B cell (primary cell): ENCODE measurements at regions not wholly inside any gene's neighbourhood (a gene's known extent, or its start where the extent isn't known, plus 50 kb on each side); places are given as distances from the start of the nearest gene placed in this dataset.

Experiments
- ATAC-seq: fragments of 200-7000 bp; cut with Tn5 transposase; one replicate; pipeline ENCODE4 v1.10.0; 2021; ENCODE audit warnings: low read depth, mild to moderate bottlenecking, moderate number of reproducible peaks, moderate library complexity
- CTCF ChIA-PET: fragments of 350-600 bp; sonication (Branson Sonifier 250); formaldehyde crosslinking; loops from one replicate; lab custom pipeline; 2021; ENCODE audit warnings: antibody characterized with exemption, inconsistent platforms; lab: Charles Lee
- POLR2A ChIA-PET: fragments of 350-600 bp; sonication (Branson Sonifier 250); formaldehyde crosslinking; loops from one replicate; lab custom pipeline; 2021; ENCODE audit warnings: antibody characterized with exemption; lab: Charles Lee
- DNase-seq: peaks from one replicate; pipeline ENCODE4 v3.0.0; 2013
- H2AFZ ChIP-seq: 2 replicates; pipeline ENCODE4 v1.6.1; 2012; ENCODE audit warnings: mild to moderate bottlenecking, low read depth, low read length; ENCODE audit not compliant: insufficient read depth, poor library complexity, severe bottlenecking
- H3K27ac ChIP-seq, 2 donors: 1 replicate in 1 of 2; 2 replicates in 1 of 2; pipeline ENCODE4 v1.5.1; 2012 to 2013; ENCODE audit warnings: low read length in 2 of 2, mild to moderate bottlenecking in 2 of 2, moderate library complexity in 1 of 2
- H3K27me3 ChIP-seq, 4 experiments: fragments of 200-600 bp in 1 of 4; sonication (generic) in 1 of 4; replicated peaks in 1 of 4; 1 replicate in 2 of 4; 2 replicates in 2 of 4; pipeline versions ENCODE4 v1.6.1 to v1.7.0; 2013 to 2016; ENCODE audit warnings: low read length in 3 of 4, mild to moderate bottlenecking in 2 of 4, mixed read lengths in 1 of 4, moderate library complexity in 1 of 4; ENCODE audit not compliant: insufficient read depth in 4 of 4, control insufficient read depth in 3 of 4; ENCODE audit errors: control extremely low read depth in 1 of 4
- H3K36me3 ChIP-seq, 2 experiments: replicated peaks in 1 of 2; 1 replicate in 1 of 2; 2 replicates in 1 of 2; pipeline versions ENCODE4 v1.6.1 to v1.7.1; 2013; ENCODE audit warnings: low read length in 1 of 2; ENCODE audit not compliant: insufficient read depth in 2 of 2, control insufficient read depth in 1 of 2; ENCODE audit errors: control extremely low read depth in 1 of 2, extremely low read depth in 1 of 2
- H3K4me1 ChIP-seq, 2 donors: fragments of 200-600 bp in 1 of 2; sonication (generic) in 1 of 2; 1 replicate in 1 of 2; 2 replicates in 1 of 2; pipeline versions ENCODE4 v1.5.1 to v1.6.1; 2013 to 2017; ENCODE audit warnings: low read length in 2 of 2; ENCODE audit not compliant: control insufficient read depth in 2 of 2, insufficient read depth in 2 of 2
- H3K4me2 ChIP-seq: replicated peaks from 2 replicates; pipeline ENCODE3; 2012; ENCODE audit warnings: mild to moderate bottlenecking, low read depth, low read length; ENCODE audit not compliant: poor library complexity, severe bottlenecking
- H3K4me3 ChIP-seq, 5 experiments: fragments of 200-600 bp in 1 of 5; sonication (generic) in 1 of 5; 1 replicate in 3 of 5; 2 replicates in 2 of 5; pipeline versions ENCODE4 v1.5.1 to v1.7.0; 2011 to 2016; ENCODE audit warnings: low read length in 4 of 5, mild to moderate bottlenecking in 4 of 5, low read depth in 2 of 5, control low read depth in 1 of 5, moderate library complexity in 1 of 5; ENCODE audit not compliant: insufficient read depth in 1 of 5; ENCODE audit errors: control extremely low read depth in 1 of 5, extremely low read depth in 1 of 5
- H3K79me2 ChIP-seq: fragments of 200-600 bp; sonication (generic); one replicate; pipeline ENCODE4 v1.6.0; 2016; ENCODE audit warnings: low read length; ENCODE audit not compliant: control insufficient read depth, insufficient read depth
- H3K9ac ChIP-seq: fragments of 200-600 bp; sonication (generic); 2 replicates; pipeline ENCODE4 v1.6.1; 2017; ENCODE audit warnings: mild to moderate bottlenecking, low read length, moderate library complexity
- H3K9me3 ChIP-seq, 3 donors: one replicate each; pipeline versions ENCODE4 v1.6.1 to v1.7.1; 2013; ENCODE audit warnings: low read length in 2 of 3; ENCODE audit not compliant: control insufficient read depth in 2 of 3, insufficient read depth in 1 of 3; ENCODE audit errors: control extremely low read depth in 1 of 3
- H4K20me1 ChIP-seq: 2 replicates; pipeline ENCODE4 v1.6.0; 2012; ENCODE audit warnings: mild to moderate bottlenecking, low read length; ENCODE audit not compliant: insufficient read depth, control insufficient read depth, poor library complexity, severe bottlenecking
- H3K27ac Mint-ChIP-seq: one replicate; pipeline ENCODE4 v1.8.0; 2021; ENCODE audit warnings: mixed read lengths
- H3K27me3 Mint-ChIP-seq: one replicate; pipeline ENCODE4 v1.8.0; 2021; ENCODE audit warnings: mixed read lengths
- H3K4me1 Mint-ChIP-seq: one replicate; pipeline ENCODE4 v1.8.0; 2021; ENCODE audit warnings: mixed read lengths
- H3K4me3 Mint-ChIP-seq: one replicate; pipeline ENCODE4 v1.8.0; 2021; ENCODE audit warnings: mixed read lengths
- H3K9me3 Mint-ChIP-seq: one replicate; pipeline ENCODE4 v1.8.0; 2022; ENCODE audit warnings: mixed read lengths; ENCODE audit not compliant: insufficient read depth
- CTCF ChIP-seq: fragments of 200-600 bp; IDR thresholded peaks from one replicate; pipeline ENCODE4 v1.8.0; 2022; ENCODE audit warnings: antibody characterized with exemption, mild to moderate bottlenecking
- EZH2 ChIP-seq: IDR thresholded peaks from 2 replicates; pipeline ENCODE4 v1.6.1; 2012; ENCODE audit warnings: borderline replicate concordance, low read depth, mild to moderate bottlenecking, moderate library complexity, low read length; ENCODE audit not compliant: insufficient read depth, poor library complexity, severe bottlenecking
- WGBS: methylation state at CpG from one replicate; pipeline ENCODE4 v1.1.5; 2013; ENCODE audit warnings: missing lambda C conversion rate; ENCODE audit not compliant: insufficient coverage; 5-methylcytosine and 5-hydroxymethylcytosine counted together
- intact Hi-C: fragments of 100-400 bp; cut with micrococcal nuclease; formaldehyde crosslinking; loops from one replicate; pipeline ENCODE4 v1.10.0; 2022

DNA sequence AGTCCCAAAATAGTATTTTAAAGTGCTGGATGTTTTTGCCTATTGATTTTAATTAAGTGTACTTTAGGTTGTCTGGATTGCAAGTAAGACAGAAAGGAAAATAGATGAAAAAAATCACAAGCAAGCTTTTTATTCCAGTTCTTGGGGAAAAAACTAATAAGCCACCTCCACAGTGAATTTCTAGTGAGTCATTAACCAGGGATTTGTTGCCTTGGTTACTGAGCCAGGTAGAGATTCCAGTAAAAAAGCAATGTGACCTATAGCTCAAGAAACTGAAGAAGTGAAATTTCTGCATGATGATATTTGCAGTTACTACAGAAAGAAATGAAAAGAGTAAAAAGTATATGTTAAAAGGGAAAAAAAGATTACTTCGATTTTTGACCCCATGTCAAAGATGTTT, 160.6 kb downstream of the METTL4 start:
- H3K9me3 Mint-ChIP-seq: no peaks in the 10 kb centered on the region
- no peak overlapping the region for H3K4me3 Mint-ChIP-seq
- H3K4me1 ChIP-seq: no peaks in the 10 kb centered on the region
- H3K36me3 ChIP-seq: no peaks in the 10 kb centered on the region
- no peak for TF ChIP-seq CTCF
- no peak for TF ChIP-seq EZH2
- ATAC-seq: no peak
- DNase-seq: no peak
- H3K27me3 ChIP-seq: peaks cover 0 to 4% (median 1%) of the 10 kb centered on the region in 4 experiments
- H3K4me3 ChIP-seq: no peak overlapping the region
- H3K27me3 Mint-ChIP-seq: peaks cover 12% of the 10 kb centered on the region
- no peaks in the 10 kb centered on the region for H4K20me1 ChIP-seq
- ChIA-PET CTCF (no interaction called here), POLR2A (no interaction called here)
- no peak overlapping the region for H3K9ac ChIP-seq
- H3K79me2 ChIP-seq: no peaks in the 10 kb centered on the region
- H3K4me2 ChIP-seq: no peak overlapping the region
- intact Hi-C loops: no loop called here
- H3K9me3 ChIP-seq: no peaks in the 10 kb centered on the region
- no peak overlapping the region for H3K27ac Mint-ChIP-seq
- no peaks in the 10 kb centered on the region for H3K4me1 Mint-ChIP-seq
- H3K27ac ChIP-seq: no peak overlapping the region
- no peak overlapping the region for H2AFZ ChIP-seq
- no CpG with 5 or more reads among the region's 1 CpG for WGBS

DNA sequence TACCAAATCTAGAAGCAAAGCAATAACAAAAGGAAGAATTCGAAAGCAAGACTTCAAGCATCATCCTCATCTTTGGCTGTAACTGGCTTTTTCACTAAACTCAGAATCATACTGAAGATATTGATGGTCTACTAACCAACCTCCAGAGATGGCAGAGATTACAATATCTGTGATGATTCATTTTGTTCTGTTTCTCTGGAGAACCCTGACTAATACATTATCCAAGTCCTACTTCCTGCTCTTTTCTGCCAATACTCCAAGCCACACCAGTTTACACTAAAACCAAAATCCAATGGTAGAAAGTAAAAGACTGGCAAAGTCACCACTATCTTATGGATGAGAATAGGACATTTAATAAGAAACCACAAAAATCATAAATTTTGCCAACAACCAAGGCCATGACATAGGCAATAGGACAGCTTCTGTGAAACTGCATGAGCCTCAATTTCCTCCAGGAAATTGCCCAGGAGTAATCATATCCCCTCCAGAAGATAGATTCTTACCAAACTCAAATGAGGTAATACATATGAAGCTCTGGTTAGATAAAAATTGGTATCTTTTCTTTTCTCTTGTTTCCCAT, 159.8 kb downstream of the METTL4 start:
- H3K79me2 ChIP-seq: no peaks in the 10 kb centered on the region
- TF ChIP-seq CTCF (no peak), EZH2 (no peak)
- H2AFZ ChIP-seq: no peak overlapping the region
- CTCF ChIA-PET: no interaction called here
- Mint-ChIP-seq H3K4me1 (no peaks in the 10 kb centered on the region), H3K27ac (no peak overlapping the region), H3K27me3 (peaks cover 15% of the 10 kb centered on the region), H3K9me3 (no peaks in the 10 kb centered on the region), H3K4me3 (no peak overlapping the region)
- H3K27ac ChIP-seq: no peak overlapping the region
- no peaks in the 10 kb centered on the region for H4K20me1 ChIP-seq
- no peak for ATAC-seq
- H3K4me2 ChIP-seq: no peak overlapping the region
- H3K9me3 ChIP-seq: no peaks in the 10 kb centered on the region
- WGBS: no CpG with 5 or more reads among the region's 1 CpG
- intact Hi-C loops: no loop called here
- no peaks in the 10 kb centered on the region for H3K4me1 ChIP-seq
- no peak overlapping the region for H3K4me3 ChIP-seq
- POLR2A ChIA-PET: no interaction called here
- peaks cover 0 to 4% (median 1%) of the 10 kb centered on the region in 4 experiments for H3K27me3 ChIP-seq
- H3K36me3 ChIP-seq: no peaks in the 10 kb centered on the region
- no peak for DNase-seq
- H3K9ac ChIP-seq: no peak overlapping the region
